ENCODE measurements at regions not wholly inside any gene's neighbourhood (a gene's known extent, or its start where the extent isn't known, plus 50 kb on each side); places are given as distances from the start of the nearest gene placed in this dataset.

DNA sequence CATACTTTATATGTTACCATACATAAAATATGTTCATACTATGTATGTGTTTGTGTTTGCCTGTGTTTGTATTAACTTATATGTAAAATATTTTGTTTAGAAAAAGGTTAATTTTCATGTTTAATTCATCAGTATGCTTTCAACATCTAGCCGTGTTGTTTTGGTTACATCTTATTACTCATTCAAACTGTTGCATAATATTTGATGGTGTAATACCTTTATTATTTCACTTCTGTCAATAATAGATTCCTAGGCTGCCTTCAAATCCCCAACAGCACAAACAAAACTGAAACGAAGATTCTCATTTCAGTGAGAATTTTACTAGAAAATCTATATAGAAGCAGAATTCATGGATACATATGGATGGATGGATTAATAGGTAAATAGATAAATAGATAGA is 462.3 kb upstream of the ADGRL3 start:
- Histone ChIP-seq H4K5ac (ENCODE audit: insufficient read length, low read depth, low read length) (no peak overlapping the region), H4K20me1 (ENCODE audit: control insufficient read depth, insufficient read depth, insufficient read length) (no peaks in the 10 kb centered on the region), H3T11ph (ENCODE audit: low read length) (no peak overlapping the region), H2BK120ac (ENCODE audit: low read depth, low read length, poor library complexity, severe bottlenecking) (no peak overlapping the region), H3K27ac (ENCODE audit: insufficient read length, low read depth, low read length) (no peak overlapping the region), H4K8ac (replicated peaks; ENCODE audit: insufficient read length, low read depth, low read length) (no peak overlapping the region), H2BK20ac (ENCODE audit: low read depth, low read length, poor library complexity, severe bottlenecking) (no peak overlapping the region), H3K23ac (ENCODE audit: insufficient read length, low read depth, low read length) (no peak overlapping the region), H2AK5ac (ENCODE audit: insufficient read length, low read length) (no peak overlapping the region), H3K23me2 (ENCODE audit: insufficient read length, low read depth, low read length, poor library complexity, severe bottlenecking) (no peaks in the 10 kb centered on the region), H3K4me2 (ENCODE audit: insufficient read depth, insufficient read length, low read length) (no peak overlapping the region), H3K9me3 (ENCODE audit: control insufficient read depth, low read depth, low read length) (no peaks in the 10 kb centered on the region), H3K56ac (ENCODE audit: insufficient read length, low read depth, low read length) (no peak overlapping the region), H3K14ac (ENCODE audit: insufficient read depth, low read length) (no peak overlapping the region), H3K79me1 (ENCODE audit: insufficient read depth, low read depth, low read length, poor library complexity, severe bottlenecking) (no peaks in the 10 kb centered on the region), H2BK5ac (ENCODE audit: insufficient read length, low read length) (no peak overlapping the region), H2AFZ (ENCODE audit: low read length) (no peak overlapping the region), H3K4ac (ENCODE audit: low read depth, low read length) (no peak overlapping the region), H2BK15ac (ENCODE audit: low read depth, low read length) (no peak overlapping the region), H3K79me2 (ENCODE audit: insufficient read depth, low read length) (no peaks in the 10 kb centered on the region), H3K9ac (ENCODE audit: extremely low read depth, insufficient read length, low read length) (no peak overlapping the region), H4K91ac (ENCODE audit: insufficient read length, low read depth, low read length) (no peak overlapping the region), H2BK12ac (ENCODE audit: insufficient read length, low read depth, low read length) (no peak overlapping the region), H3K4me1 (ENCODE audit: insufficient read depth, low read length) (no peaks in the 10 kb centered on the region), H3K18ac (ENCODE audit: insufficient read length, low read depth, low read length) (no peak overlapping the region), H3K27me3 (ENCODE audit: insufficient read depth, low read length) (no peaks in the 10 kb centered on the region)
- no peak for DNase-seq
- H3K36me3 Mint-ChIP-seq (ENCODE audit: insufficient read depth in 1 of 3, low read depth in 3 of 3) = no peaks in the 10 kb centered on the region
- no peaks in the 10 kb centered on the region for H3K4me1 Mint-ChIP-seq
- no peak overlapping the region for H3K4me3 Mint-ChIP-seq
- H3K9me3 Mint-ChIP-seq = no peaks in the 10 kb centered on the region; a peak in 3 of 5 replicates
- WGBS (ENCODE audit: extremely low coverage, insufficient read length, low lambda C conversion rate) = no CpG with 5 or more reads among the region's 2 CpGs
- H3K27ac Mint-ChIP-seq = no peak overlapping the region
- no peaks in the 10 kb centered on the region for H3K27me3 Mint-ChIP-seq (ENCODE audit: low read depth)
- TF ChIP-seq, protein P1, sequence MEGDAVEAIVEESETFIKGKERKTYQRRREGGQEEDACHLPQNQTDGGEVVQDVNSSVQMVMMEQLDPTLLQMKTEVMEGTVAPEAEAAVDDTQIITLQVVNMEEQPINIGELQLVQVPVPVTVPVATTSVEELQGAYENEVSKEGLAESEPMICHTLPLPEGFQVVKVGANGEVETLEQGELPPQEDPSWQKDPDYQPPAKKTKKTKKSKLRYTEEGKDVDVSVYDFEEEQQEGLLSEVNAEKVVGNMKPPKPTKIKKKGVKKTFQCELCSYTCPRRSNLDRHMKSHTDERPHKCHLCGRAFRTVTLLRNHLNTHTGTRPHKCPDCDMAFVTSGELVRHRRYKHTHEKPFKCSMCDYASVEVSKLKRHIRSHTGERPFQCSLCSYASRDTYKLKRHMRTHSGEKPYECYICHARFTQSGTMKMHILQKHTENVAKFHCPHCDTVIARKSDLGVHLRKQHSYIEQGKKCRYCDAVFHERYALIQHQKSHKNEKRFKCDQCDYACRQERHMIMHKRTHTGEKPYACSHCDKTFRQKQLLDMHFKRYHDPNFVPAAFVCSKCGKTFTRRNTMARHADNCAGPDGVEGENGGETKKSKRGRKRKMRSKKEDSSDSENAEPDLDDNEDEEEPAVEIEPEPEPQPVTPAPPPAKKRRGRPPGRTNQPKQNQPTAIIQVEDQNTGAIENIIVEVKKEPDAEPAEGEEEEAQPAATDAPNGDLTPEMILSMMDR (conservative IDR thresholded peaks at IDR 0.05) = no peak

All from H9 (cell line).